Islet of Langerhans (tissue), 1 donor: ENCODE measurements at regions not wholly inside any gene's neighbourhood (a gene's known extent, or its start where the extent isn't known, plus 50 kb on each side); places are given as distances from the start of the nearest gene placed in this dataset.
"Not testable (repeated sequence)": the region's sequence is repeated elsewhere in the genome, so short reads cannot be mapped to it uniquely, and the experiment has no call there.

Source experiments
- FAIRE-seq: peaks from one replicate; lab custom pipeline; 2011; peaks lifted over from hg19 to GRCh38; lab: Jason Lieb, UNC

GRCh38 chrX:13518126-13518525 lies 51.3 kb upstream of the EGFL6 start:
- no peak for FAIRE-seq

GRCh38 chrX:13515211-13515930 lies 54.0 kb upstream of the EGFL6 start:
- FAIRE-seq, result no peak

GRCh38 chrX:13511944-13512330 lies 57.5 kb upstream of the EGFL6 start:
- FAIRE-seq, result no peak

- FAIRE-seq, result no peak
Observed at GRCh38 chrX:13511241-13511943, 58.0 kb upstream of the EGFL6 start.

GRCh38 chrX:13507893-13508292 lies 61.5 kb upstream of the EGFL6 start:
- FAIRE-seq, result no peak

- peak; percentile 99 for FAIRE-seq
Observed at GRCh38 chrX:13506574-13506973, 62.8 kb upstream of the EGFL6 start.

GRCh38 chrX:13502590-13502989 lies 66.8 kb upstream of the EGFL6 start:
- FAIRE-seq, result no peak

- no peak for FAIRE-seq
Observed at GRCh38 chrX:13499736-13500135, 69.7 kb upstream of the EGFL6 start.

- no peak for FAIRE-seq
Observed at GRCh38 chrX:13498238-13498637, 71.2 kb upstream of the EGFL6 start.

GRCh38 chrX:13495232-13495631 lies 74.2 kb upstream of the EGFL6 start:
- no peak for FAIRE-seq

GRCh38 chrX:13494562-13494961 lies 74.8 kb upstream of the EGFL6 start:
- no peak for FAIRE-seq

GRCh38 chrX:13493659-13494058 lies 75.7 kb upstream of the EGFL6 start:
- FAIRE-seq, result no peak

GRCh38 chrX:13492286-13492685 lies 77.1 kb upstream of the EGFL6 start:
- FAIRE-seq, result no peak

GRCh38 chrX:13491061-13491460 lies 78.3 kb upstream of the EGFL6 start:
- FAIRE-seq, result no peak

GRCh38 chrX:13489454-13489853 lies 79.9 kb upstream of the EGFL6 start:
- no peak for FAIRE-seq

- peak; percentile 93 for FAIRE-seq
Observed at GRCh38 chrX:13487731-13488505, 81.5 kb upstream of the EGFL6 start.

- FAIRE-seq, result no peak
Observed at GRCh38 chrX:13485167-13485566, 84.2 kb upstream of the EGFL6 start.

- no peak for FAIRE-seq
Observed at GRCh38 chrX:13483773-13484172, 85.6 kb upstream of the EGFL6 start.

GRCh38 chrX:13482746-13483541 lies 86.5 kb upstream of the EGFL6 start:
- no peak for FAIRE-seq

- FAIRE-seq, result not testable (repeated sequence)
Observed at GRCh38 chrX:13480780-13481179, 88.6 kb upstream of the EGFL6 start.

- FAIRE-seq, result no peak
Observed at GRCh38 chrX:13479452-13479813, 90.0 kb upstream of the EGFL6 start.

GRCh38 chrX:13478740-13479451 lies 90.5 kb upstream of the EGFL6 start:
- FAIRE-seq, result no peak
